Natural killer cell treated with Interleukin-12 subunit alpha and Interleukin-12 subunit beta and Interleukin-15 and Interleukin-18, amount 100 ng/mL, for 72 hours (primary cell): ENCODE measurements at regions not wholly inside any gene's neighbourhood (a gene's known extent, or its start where the extent isn't known, plus 50 kb on each side); places are given as distances from the start of the nearest gene placed in this dataset.
A peak's percentile ranks its signal among the peaks of the same experiment; 100 is the strongest.

Source experiments
- ATAC-seq, 2 donors: fragments of 150-1000 bp; cut with Tn5 transposase in 1 of 2; sonication (Bioruptor Pico), chemical (Tn5 transposase) in 1 of 2; 2 replicates each; pipeline ENCODE4 v1.10.0; 2021
- DNase-seq: peaks from one replicate; pipeline ENCODE4 v3.0.0; 2022; ENCODE audit warnings: low spot score
- H3K27ac Mint-ChIP-seq, 2 donors: 1 replicate in 1 of 2; 2 replicates in 1 of 2; pipeline ENCODE4 v1.8.0; 2022; ENCODE audit warnings: mixed read lengths in 2 of 2, mild to moderate bottlenecking in 1 of 2, moderate library complexity in 1 of 2
- H3K27me3 Mint-ChIP-seq, 2 donors: 1 replicate in 1 of 2; 2 replicates in 1 of 2; pipeline ENCODE4 v1.8.0; 2022; ENCODE audit warnings: mixed read lengths in 2 of 2
- H3K36me3 Mint-ChIP-seq: one replicate; pipeline ENCODE4 v1.8.0; 2022; ENCODE audit warnings: mixed read lengths
- H3K4me1 Mint-ChIP-seq, 2 donors: 1 replicate in 1 of 2; 2 replicates in 1 of 2; pipeline ENCODE4 v1.8.0; 2022; ENCODE audit warnings: low read depth in 2 of 2, mixed read lengths in 2 of 2, mild to moderate bottlenecking in 1 of 2
- H3K4me3 Mint-ChIP-seq: one replicate; pipeline ENCODE4 v1.8.0; 2022; ENCODE audit warnings: mixed read lengths
- H3K9me3 Mint-ChIP-seq: 2 replicates; pipeline ENCODE4 v1.8.0; 2022; ENCODE audit warnings: mixed read lengths

- Mint-ChIP-seq H3K27ac (no peak overlapping the region), H3K36me3 (no peaks in the 10 kb centered on the region), H3K4me3 (no peak overlapping the region), H3K4me1 (no peaks in the 10 kb centered on the region), H3K27me3 (peaks cover 11 to 14% of the 10 kb centered on the region in 2 donors), H3K9me3 (no peaks in the 10 kb centered on the region)
- no peak for DNase-seq
- ATAC-seq, result no peak
Measured at GRCh38 chr14:34237081-34237480, 225.0 kb downstream of the SPTSSA start.

GRCh38 chr14:34235643-34236300, 226.3 kb downstream of the SPTSSA start:
- ATAC-seq (no peak), DNase-seq (no peak)
- H3K36me3 Mint-ChIP-seq, result no peaks in the 10 kb centered on the region
- no peak overlapping the region for H3K27ac Mint-ChIP-seq
- H3K27me3 Mint-ChIP-seq, result peaks cover 6 to 8% of the 10 kb centered on the region in 2 donors
- no peaks in the 10 kb centered on the region for H3K4me1 Mint-ChIP-seq
- H3K9me3 Mint-ChIP-seq, result no peaks in the 10 kb centered on the region
- H3K4me3 Mint-ChIP-seq, result no peak overlapping the region

GRCh38 chr14:34234258-34234657, 227.8 kb downstream of the SPTSSA start:
- Mint-ChIP-seq H3K36me3 (no peaks in the 10 kb centered on the region), H3K9me3 (no peaks in the 10 kb centered on the region), H3K4me1 (no peaks in the 10 kb centered on the region), H3K27ac (no peak overlapping the region), H3K4me3 (no peak overlapping the region), H3K27me3 (peaks cover 7 to 11% of the 10 kb centered on the region in 2 donors)
- ATAC-seq, result no peak
- DNase-seq, result no peak

GRCh38 chr14:34233619-34234018, 228.4 kb downstream of the SPTSSA start:
- Mint-ChIP-seq H3K9me3 (no peaks in the 10 kb centered on the region), H3K36me3 (no peaks in the 10 kb centered on the region), H3K27me3 (peaks cover 7 to 11% of the 10 kb centered on the region in 2 donors), H3K4me3 (no peak overlapping the region), H3K4me1 (no peaks in the 10 kb centered on the region), H3K27ac (no peak overlapping the region)
- ATAC-seq (no peak), DNase-seq (no peak)

GRCh38 chr14:34232790-34233189, 229.2 kb downstream of the SPTSSA start:
- H3K4me1 Mint-ChIP-seq, result peaks cover 0 to 3% of the 10 kb centered on the region in 2 donors

GRCh38 chr14:34231626-34232025, 230.4 kb downstream of the SPTSSA start:
- Mint-ChIP-seq H3K9me3 (no peaks in the 10 kb centered on the region), H3K4me3 (no peak overlapping the region), H3K27ac (no peak overlapping the region), H3K36me3 (no peaks in the 10 kb centered on the region), H3K27me3 (peaks cover 15 to 18% of the 10 kb centered on the region in 2 donors), H3K4me1 (peaks cover 0 to 4% of the 10 kb centered on the region in 2 donors)
- DNase-seq, result no peak
- ATAC-seq, result no peak

More at GRCh38 chr14:34232790-34233189, 229.2 kb downstream of the SPTSSA start:
- H3K27ac Mint-ChIP-seq, result no peak overlapping the region
- no peaks in the 10 kb centered on the region for H3K36me3 Mint-ChIP-seq
- no peaks in the 10 kb centered on the region for H3K9me3 Mint-ChIP-seq
- H3K4me3 Mint-ChIP-seq, result no peak overlapping the region
- DNase-seq, result no peak
- ATAC-seq, result no peak
- H3K27me3 Mint-ChIP-seq, result peaks cover 12 to 13% of the 10 kb centered on the region in 2 donors

- no peak overlapping the region for H3K4me3 Mint-ChIP-seq
- DNase-seq (no peak), ATAC-seq (no peak)
- peaks cover 16 to 25% of the 10 kb centered on the region in 2 donors for H3K27me3 Mint-ChIP-seq
- no peak overlapping the region for H3K27ac Mint-ChIP-seq
- H3K9me3 Mint-ChIP-seq, result no peaks in the 10 kb centered on the region
- H3K4me1 Mint-ChIP-seq, result peaks cover 0 to 4% of the 10 kb centered on the region in 2 donors
- H3K36me3 Mint-ChIP-seq, result no peaks in the 10 kb centered on the region
Measured at GRCh38 chr14:34229140-34229539, 232.9 kb downstream of the SPTSSA start.

GRCh38 chr14:34228650-34228976, 233.4 kb downstream of the SPTSSA start:
- peaks cover 0 to 4% of the 10 kb centered on the region in 2 donors for H3K4me1 Mint-ChIP-seq
- peaks cover 16 to 30% of the 10 kb centered on the region in 2 donors for H3K27me3 Mint-ChIP-seq
- H3K27ac Mint-ChIP-seq, result no peak overlapping the region
- DNase-seq, result no peak
- no peak for ATAC-seq
- H3K4me3 Mint-ChIP-seq, result no peak overlapping the region
- no peaks in the 10 kb centered on the region for H3K36me3 Mint-ChIP-seq
- H3K9me3 Mint-ChIP-seq, result no peaks in the 10 kb centered on the region

GRCh38 chr14:34227834-34228649, 234.0 kb downstream of the SPTSSA start:
- DNase-seq (no peak), ATAC-seq (peak; percentile 57 to 71)
- Mint-ChIP-seq H3K9me3 (no peaks in the 10 kb centered on the region), H3K4me1 (peaks cover 0 to 4% of the 10 kb centered on the region in 2 donors), H3K27me3 (peaks cover 16 to 34% of the 10 kb centered on the region in 2 donors), H3K36me3 (no peaks in the 10 kb centered on the region), H3K4me3 (no peak overlapping the region), H3K27ac (no peak overlapping the region)

- Mint-ChIP-seq H3K9me3 (no peaks in the 10 kb centered on the region), H3K27ac (no peak overlapping the region), H3K36me3 (no peaks in the 10 kb centered on the region), H3K27me3 (peaks cover 15 to 37% of the 10 kb centered on the region in 2 donors), H3K4me1 (peaks cover 0 to 4% of the 10 kb centered on the region in 2 donors), H3K4me3 (no peak overlapping the region)
- ATAC-seq (no peak), DNase-seq (no peak)
Measured at GRCh38 chr14:34224221-34224620, 237.8 kb downstream of the SPTSSA start.

GRCh38 chr14:34223373-34224148, 238.5 kb downstream of the SPTSSA start:
- DNase-seq, result no peak
- Mint-ChIP-seq H3K4me3 (no peak overlapping the region), H3K36me3 (no peaks in the 10 kb centered on the region), H3K4me1 (peaks cover 0 to 4% of the 10 kb centered on the region in 2 donors), H3K9me3 (no peaks in the 10 kb centered on the region), H3K27ac (no peak overlapping the region), H3K27me3 (peaks cover 15 to 37% of the 10 kb centered on the region in 2 donors)
- ATAC-seq, result no peak

- H3K9me3 Mint-ChIP-seq, result no peaks in the 10 kb centered on the region
- no peak overlapping the region for H3K4me3 Mint-ChIP-seq
- H3K27me3 Mint-ChIP-seq, result peaks cover 15 to 32% of the 10 kb centered on the region in 2 donors
- ATAC-seq, result no peak
- DNase-seq, result no peak
- H3K4me1 Mint-ChIP-seq, result peaks cover 0 to 2% of the 10 kb centered on the region in 2 donors
- no peaks in the 10 kb centered on the region for H3K36me3 Mint-ChIP-seq
- H3K27ac Mint-ChIP-seq, result no peak overlapping the region
Measured at GRCh38 chr14:34222867-34223266, 239.2 kb downstream of the SPTSSA start.

GRCh38 chr14:34222122-34222521, 239.9 kb downstream of the SPTSSA start:
- Mint-ChIP-seq H3K4me3 (no peak overlapping the region), H3K27ac (no peak overlapping the region), H3K9me3 (peaks cover 3% of the 10 kb centered on the region), H3K4me1 (no peaks in the 10 kb centered on the region), H3K36me3 (no peaks in the 10 kb centered on the region), H3K27me3 (peaks cover 17 to 27% of the 10 kb centered on the region in 2 donors)
- ATAC-seq, result no peak
- no peak for DNase-seq

- DNase-seq (no peak), ATAC-seq (no peak)
- Mint-ChIP-seq H3K27me3 (peaks cover 14 to 27% of the 10 kb centered on the region in 2 donors), H3K9me3 (peaks cover 3% of the 10 kb centered on the region), H3K27ac (no peak overlapping the region), H3K4me3 (no peak overlapping the region), H3K36me3 (no peaks in the 10 kb centered on the region), H3K4me1 (no peaks in the 10 kb centered on the region)
Measured at GRCh38 chr14:34220921-34221320, 241.1 kb downstream of the SPTSSA start.
